ENCODE measurements at regions not wholly inside any gene's neighbourhood (a gene's known extent, or its start where the extent isn't known, plus 50 kb on each side); places are given as distances from the start of the nearest gene placed in this dataset.

- TF ChIP-seq CTCF (IDR thresholded peaks at IDR 0.05) (no peak), POLR2A (IDR thresholded peaks at IDR 0.05) (no peak)
These were observed 472.8 kb upstream of the PRICKLE1 start for GRCh38 chr12:43062201-43062895.

Data from adrenal gland (tissue), 5 donors.